H1 (cell line): ENCODE measurements at regions not wholly inside any gene's neighbourhood (a gene's known extent, or its start where the extent isn't known, plus 50 kb on each side); places are given as distances from the start of the nearest gene placed in this dataset.

Experiments
- CTCF ChIA-PET: fragments of 300-600 bp; sonication (Branson Sonifier 250); formaldehyde crosslinking; loops from one replicate; lab custom pipeline; 2021; ENCODE audit not compliant: partially characterized antibody; lab: Charles Lee
- POLR2A ChIA-PET: fragments of 300-600 bp; sonication (Branson Sonifier 250); formaldehyde crosslinking; loops from one replicate; lab custom pipeline; 2021; ENCODE audit warnings: inconsistent platforms; ENCODE audit not compliant: partially characterized antibody; lab: Charles Lee
- DNase-seq, 2 experiments: peaks; one replicate each; pipeline versions ENCODE4 v3.0.0 to v3.0.0-alpha.2; 2010 to 2022; ENCODE audit warnings: low spot score in 2 of 2, low read depth in 1 of 2, mixed read lengths in 1 of 2
- FAIRE-seq: peaks from 2 replicates; lab custom pipeline; 2011; peaks lifted over from hg19 to GRCh38; lab: Jason Lieb, UNC
- H2AFZ ChIP-seq: 2 replicates; pipeline ENCODE4 v1.8.1; 2012; ENCODE audit warnings: low read length, inconsistent platforms
- H2AK5ac ChIP-seq: 2 replicates; pipeline ENCODE4 v1.6.1; 2013; ENCODE audit warnings: low read depth, low read length
- H2BK120ac ChIP-seq: replicated peaks from 2 replicates; pipeline ENCODE3; 2013; ENCODE audit warnings: low read depth, low read length, inconsistent platforms
- H2BK12ac ChIP-seq: 2 replicates; pipeline ENCODE4 v1.6.1; 2013; ENCODE audit warnings: low read depth, low read length
- H2BK15ac ChIP-seq: 2 replicates; pipeline ENCODE4 v1.6.1; 2013; ENCODE audit warnings: low read length
- H2BK20ac ChIP-seq: 2 replicates; pipeline ENCODE4 v1.6.1; 2013; ENCODE audit warnings: low read length
- H2BK5ac ChIP-seq: 2 replicates; pipeline ENCODE4 v1.6.1; 2013; ENCODE audit warnings: low read depth, low read length
- H3K14ac ChIP-seq: 2 replicates; pipeline ENCODE4 v1.6.1; 2013; ENCODE audit warnings: inconsistent platforms; ENCODE audit not compliant: insufficient read length
- H3K18ac ChIP-seq: 2 replicates; pipeline ENCODE4 v1.6.1; 2013; ENCODE audit warnings: low read length; ENCODE audit errors: extremely low read depth
- H3K23ac ChIP-seq: 2 replicates; pipeline ENCODE4 v1.6.1; 2013; ENCODE audit warnings: inconsistent platforms; ENCODE audit not compliant: insufficient read length
- H3K23me2 ChIP-seq: 2 replicates; pipeline ENCODE4 v1.6.1; 2013; ENCODE audit warnings: low read depth, low read length
- H3K27ac ChIP-seq: 2 replicates; pipeline ENCODE4 v1.6.1; 2011; ENCODE audit warnings: low read depth, low read length, inconsistent platforms
- H3K27me3 ChIP-seq, 4 experiments: replicated peaks in 1 of 4; 1 replicate in 1 of 4; 2 replicates in 3 of 4; pipeline versions ENCODE4 v1.6.1 to v1.8.1; 2011 to 2013; ENCODE audit warnings: low read length in 3 of 4, mild to moderate bottlenecking in 3 of 4, inconsistent platforms in 2 of 4, mixed read lengths in 2 of 4, moderate library complexity in 1 of 4; ENCODE audit not compliant: control insufficient read depth in 3 of 4, insufficient read depth in 3 of 4; ENCODE audit errors: extremely low read depth in 1 of 4
- H3K36me3 ChIP-seq, 4 experiments: 2 replicates each; pipeline versions ENCODE4 v1.6.1 to v1.8.1; 2011 to 2013; ENCODE audit warnings: mild to moderate bottlenecking in 4 of 4, low read length in 3 of 4, moderate library complexity in 2 of 4, control low read depth in 1 of 4, inconsistent platforms in 1 of 4; ENCODE audit not compliant: insufficient read depth in 4 of 4, control insufficient read depth in 2 of 4
- H3K4ac ChIP-seq: replicated peaks from 2 replicates; pipeline ENCODE3; 2013; ENCODE audit warnings: low read length, low read depth, mixed read lengths, inconsistent platforms; ENCODE audit not compliant: insufficient read length
- H3K4me1 ChIP-seq, 4 experiments: replicated peaks in 1 of 4; 1 replicate in 1 of 4; 2 replicates in 3 of 4; pipeline versions ENCODE4 v1.6.1 to v1.8.1; 2011 to 2013; ENCODE audit warnings: low read length in 3 of 4, inconsistent platforms in 2 of 4, mixed read lengths in 1 of 4; ENCODE audit not compliant: insufficient read depth in 4 of 4, control insufficient read depth in 3 of 4
- H3K4me2 ChIP-seq, 2 experiments: 2 replicates each; pipeline versions ENCODE4 v1.6.1 to v1.8.1; 2011 to 2013; ENCODE audit warnings: low read depth in 2 of 2, low read length in 2 of 2, control low read depth in 1 of 2, inconsistent platforms in 1 of 2, mild to moderate bottlenecking in 1 of 2; ENCODE audit not compliant: insufficient read depth in 1 of 2
- H3K4me3 ChIP-seq, 4 experiments: fragments of 200-600, 300-600 bp in 1 of 4; sonication (generic), shearing (Covaris generic), sonication (Bioruptor Twin) in 1 of 4; 2 replicates each; pipeline versions ENCODE4 v1.5.1 to v1.8.1; 2011 to 2016; ENCODE audit warnings: low read length in 4 of 4, low read depth in 3 of 4, control low read depth in 2 of 4, inconsistent platforms in 2 of 4, mild to moderate bottlenecking in 2 of 4, mixed read lengths in 1 of 4, moderate library complexity in 1 of 4; ENCODE audit not compliant: insufficient read depth in 2 of 4; ENCODE audit errors: extremely low read depth in 1 of 4
- H3K56ac ChIP-seq: replicated peaks from 2 replicates; pipeline ENCODE3; 2013; ENCODE audit warnings: low read depth, mild to moderate bottlenecking, mixed read lengths, low read length, inconsistent platforms; ENCODE audit not compliant: insufficient read length
- H3K79me1 ChIP-seq: 2 replicates; pipeline ENCODE4 v1.6.1; 2013; ENCODE audit warnings: low read depth, low read length, control low read depth
- H3K79me2 ChIP-seq, 2 experiments: 2 replicates each; pipeline versions ENCODE4 v1.6.1 to v1.8.1; 2012 to 2013; ENCODE audit warnings: low read length in 2 of 2, mild to moderate bottlenecking in 2 of 2, inconsistent platforms in 1 of 2; ENCODE audit not compliant: insufficient read depth in 2 of 2, control insufficient read depth in 1 of 2
- H3K9ac ChIP-seq, 4 experiments: replicated peaks in 1 of 4; 1 replicate in 1 of 4; 2 replicates in 3 of 4; pipeline versions ENCODE4 v1.6.1 to v1.8.1; 2011 to 2013; ENCODE audit warnings: low read depth in 3 of 4, low read length in 3 of 4, control low read depth in 2 of 4, mild to moderate bottlenecking in 2 of 4, moderate library complexity in 2 of 4, inconsistent platforms in 1 of 4; ENCODE audit errors: extremely low read depth in 1 of 4
- H3K9me3 ChIP-seq, 2 experiments: 2 replicates each; pipeline versions ENCODE4 v1.6.1 to v1.8.1; 2012 to 2013; ENCODE audit warnings: mild to moderate bottlenecking in 2 of 2, moderate library complexity in 2 of 2, control low read depth in 1 of 2, inconsistent platforms in 1 of 2, low read depth in 1 of 2, low read length in 1 of 2, mixed read lengths in 1 of 2; ENCODE audit not compliant: insufficient read depth in 2 of 2
- H4K20me1 ChIP-seq, 2 experiments: replicated peaks in 1 of 2; 2 replicates each; pipeline versions ENCODE3 to v1.8.1; 2011 to 2013; ENCODE audit warnings: inconsistent platforms in 2 of 2, low read length in 2 of 2, mild to moderate bottlenecking in 1 of 2; ENCODE audit not compliant: insufficient read depth in 2 of 2, control insufficient read depth in 1 of 2
- H4K5ac ChIP-seq: 2 replicates; pipeline ENCODE4 v1.6.1; 2013; ENCODE audit warnings: low read length, low read depth, mixed read lengths, inconsistent platforms; ENCODE audit not compliant: insufficient read length
- H4K8ac ChIP-seq: 2 replicates; pipeline ENCODE4 v1.8.0; 2013; ENCODE audit warnings: mild to moderate bottlenecking, moderate library complexity, low read length, inconsistent platforms; ENCODE audit not compliant: insufficient read depth; ENCODE audit errors: extremely low read depth
- H4K91ac ChIP-seq: replicated peaks from 2 replicates; pipeline ENCODE3; 2013; ENCODE audit warnings: low read length, mixed read lengths, inconsistent platforms; ENCODE audit not compliant: insufficient read length
- ATF3 ChIP-seq: IDR thresholded peaks from 2 replicates; pipeline ENCODE4 v1.6.1; 2011; ENCODE audit warnings: low read depth, mild to moderate bottlenecking, low read length; ENCODE audit not compliant: insufficient read depth
- BACH1 ChIP-seq: IDR thresholded peaks from 2 replicates; pipeline ENCODE4 v1.6.1; 2012; ENCODE audit warnings: low read length, improper control_type of control experiment
- CEBPB ChIP-seq: IDR thresholded peaks from 2 replicates; pipeline ENCODE4 v1.6.1; 2012; ENCODE audit warnings: low read depth, low read length
- CHD2 ChIP-seq: IDR thresholded peaks from 2 replicates; pipeline ENCODE4 v1.6.1; 2012; ENCODE audit warnings: low read length, improper control_type of control experiment
- EP300 ChIP-seq, 2 experiments: IDR thresholded peaks; 1 replicate in 1 of 2; 2 replicates in 1 of 2; pipeline ENCODE4 v1.6.1; 2011 to 2012; ENCODE audit warnings: low read depth in 2 of 2, low read length in 2 of 2, mild to moderate bottlenecking in 2 of 2, borderline replicate concordance in 1 of 2, inconsistent platforms in 1 of 2, moderate library complexity in 1 of 2
- KDM4A ChIP-seq: IDR thresholded peaks from one replicate; pipeline ENCODE4 v1.7.1; 2012; ENCODE audit warnings: low read depth, mild to moderate bottlenecking, moderate library complexity, low read length, inconsistent platforms; ENCODE audit not compliant: severe bottlenecking
- POLR2A ChIP-seq, 2 experiments: IDR thresholded peaks; 1 replicate in 1 of 2; 2 replicates in 1 of 2; pipeline ENCODE4 v1.6.1; 2011; ENCODE audit warnings: low read depth in 2 of 2, low read length in 2 of 2, mild to moderate bottlenecking in 2 of 2; ENCODE audit errors: control extremely low read depth in 1 of 2
- RXRA ChIP-seq: IDR thresholded peaks from 2 replicates; pipeline ENCODE4 v1.6.1; 2011; ENCODE audit warnings: low read depth, mild to moderate bottlenecking, low read length, moderate library complexity; ENCODE audit not compliant: insufficient read depth
- SP2 ChIP-seq: IDR thresholded peaks from 2 replicates; pipeline ENCODE4 v1.6.1; 2012; ENCODE audit warnings: mild to moderate bottlenecking, low read length, inconsistent platforms
- SRF ChIP-seq: IDR thresholded peaks from 2 replicates; pipeline ENCODE4 v1.6.1; 2011; ENCODE audit warnings: mild to moderate bottlenecking, low read depth, low read length, moderate library complexity
- USF2 ChIP-seq: IDR thresholded peaks from 2 replicates; pipeline ENCODE4 v1.6.1; 2011; ENCODE audit warnings: low read length, improper control_type of control experiment
- WGBS, 2 experiments: shearing (Covaris generic) in 1 of 2; methylation state at CpG; one replicate each; pipeline versions ENCODE4 v1.1.6 to v1.1.7; 2013 to 2015; ENCODE audit warnings: low lambda C conversion rate in 2 of 2, mixed read lengths in 2 of 2, inconsistent platforms in 1 of 2, low coverage in 1 of 2, missing lambda C conversion rate in 1 of 2; ENCODE audit not compliant: insufficient replicate concordance in 2 of 2, insufficient coverage in 1 of 2, insufficient read length in 1 of 2; ENCODE audit errors: extremely low coverage in 1 of 2, missing lambda C conversion rate in 1 of 2; 5-methylcytosine and 5-hydroxymethylcytosine counted together

- H3K4me1 ChIP-seq: no peaks in the 10 kb centered on the region
- POLR2A ChIA-PET: no interaction called here
- H3K79me1 ChIP-seq: no peaks in the 10 kb centered on the region
- H3K79me2 ChIP-seq: no peaks in the 10 kb centered on the region
- no peak overlapping the region for H3K4me3 ChIP-seq
- H2AK5ac ChIP-seq: no peak overlapping the region
- no peak overlapping the region for H2BK12ac ChIP-seq
- no peaks in the 10 kb centered on the region for H3K27me3 ChIP-seq
- H4K8ac ChIP-seq: no peak overlapping the region
- no peak overlapping the region for H3K23ac ChIP-seq
- H3K9me3 ChIP-seq: no peaks in the 10 kb centered on the region
- WGBS, 2 experiments: 91% methylated on average over 4 of the region's 4 CpGs; no CpG with 5 or more reads in 1 of the 2 experiments
- TF ChIP-seq SP2 (no peak), SRF (no peak), POLR2A (IDR thresholded peaks at IDR 0.05; ENCODE audit: control extremely low read depth in 1 of 2, low read depth in 2 of 2, low read length in 2 of 2) (no peak), ATF3 (no peak), CEBPB (no peak), EP300 (IDR thresholded peaks at IDR 0.05; ENCODE audit: borderline replicate concordance in 1 of 2, low read depth in 2 of 2, low read length in 2 of 2) (no peak), CHD2 (no peak), BACH1 (no peak), RXRA (no peak), KDM4A (no peak), USF2 (no peak)
- no peak overlapping the region for H3K27ac ChIP-seq
- no peak overlapping the region for H2BK5ac ChIP-seq
- CTCF ChIA-PET: interaction anchor here (1.0 to 1.6 kb wide), 3 partner anchors 8 to 57 kb away, joined by 3 to 6 read pairs (median 5); no protein-coding TSS in a partner anchor
- H3K23me2 ChIP-seq: no peaks in the 10 kb centered on the region
- DNase-seq (no peak), FAIRE-seq (no peak)
- H3K4ac ChIP-seq: no peak overlapping the region
- H3K18ac ChIP-seq: no peak overlapping the region
- no peaks in the 10 kb centered on the region for H3K36me3 ChIP-seq
- H2BK15ac ChIP-seq: no peak overlapping the region
- no peak overlapping the region for H2BK20ac ChIP-seq
- H4K5ac ChIP-seq: no peak overlapping the region
- no peak overlapping the region for H3K4me2 ChIP-seq
- H2AFZ ChIP-seq: no peak overlapping the region
- no peak overlapping the region for H4K91ac ChIP-seq
- H2BK120ac ChIP-seq: no peak overlapping the region
- H4K20me1 ChIP-seq: no peaks in the 10 kb centered on the region
- H3K56ac ChIP-seq: no peak overlapping the region
- no peak overlapping the region for H3K9ac ChIP-seq
- H3K14ac ChIP-seq: no peak overlapping the region
These were observed 89.7 kb upstream of the SESTD1 start for GRCh38 chr2:179354296-179354695.
